ENCODE measurements at regions not wholly inside any gene's neighbourhood (a gene's known extent, or its start where the extent isn't known, plus 50 kb on each side); places are given as distances from the start of the nearest gene placed in this dataset.
A peak's percentile ranks its signal among the peaks of the same experiment; 100 is the strongest.

DNA sequence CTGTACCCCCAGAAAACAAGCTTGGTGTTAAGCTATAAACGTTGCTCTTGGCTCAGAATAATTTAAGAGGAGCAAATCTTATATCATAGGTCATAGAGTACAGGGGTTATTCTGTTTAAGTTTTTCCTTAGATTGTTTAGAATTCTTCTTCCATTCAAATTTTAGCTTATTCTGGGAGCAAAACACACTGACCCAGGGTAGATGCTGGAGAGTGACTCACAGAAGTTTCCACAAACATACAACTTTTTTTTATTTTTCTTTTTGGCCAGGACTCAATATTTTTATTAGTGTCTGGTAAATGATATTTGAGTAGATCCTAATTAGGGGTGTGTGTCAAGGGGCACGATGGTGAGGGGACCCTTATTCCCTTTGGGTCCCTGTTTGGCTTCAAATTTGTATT is 71.5 kb upstream of the PSME4 start:
- intact Hi-C loops (cut with micrococcal nuclease; ENCODE audit: unreplicated experiment) (no loop called here), in situ Hi-C loops (cut with MboI) (no loop called here)
- Histone ChIP-seq H3K9ac (ENCODE audit: control insufficient read depth, insufficient read depth, low read length) (no peak overlapping the region), H3K4me3 (no peak overlapping the region), H3K9me3 (replicated peaks; ENCODE audit: control insufficient read depth, insufficient read depth, low read length) (peaks cover 1% of the 10 kb centered on the region; the same call in 2 of the 3 replicates), H3K27ac (ENCODE audit: control insufficient read depth, insufficient read depth) (no peak overlapping the region), H4K20me1 (ENCODE audit: control insufficient read depth, insufficient read depth) (no peaks in the 10 kb centered on the region), H3K4me1 (ENCODE audit: control insufficient read depth, insufficient read depth, low read length) (no peaks in the 10 kb centered on the region), H3K4me2 (ENCODE audit: control insufficient read depth, insufficient read depth) (no peak overlapping the region), H3K36me3 (ENCODE audit: control insufficient read depth in 2 of 2, insufficient read depth in 2 of 2, low read length in 1 of 2) (no peaks in the 10 kb centered on the region), H3K79me2 (ENCODE audit: control insufficient read depth, insufficient read depth, low read length) (no peaks in the 10 kb centered on the region), H2AFZ (ENCODE audit: control insufficient read depth, low read depth, low read length) (no peak overlapping the region), H3K27me3 (replicated peaks in 1 of 2; ENCODE audit: control insufficient read depth in 2 of 2, insufficient read depth in 2 of 2, low read length in 1 of 2) (no peaks in the 10 kb centered on the region)
- SMC1A ChIA-PET (ENCODE audit: uncharacterized antibody, unreplicated experiment): no interaction called here
- no peak for ATAC-seq
- no TSS peak for BruUV-seq (replicated peaks)
- no peak for FAIRE-seq
- POLR2A ChIA-PET: no interaction called here
- DNase-seq (ENCODE audit: low read depth, low spot score): no peak
- WGBS (ENCODE audit: insufficient coverage, insufficient replicate concordance, low lambda C conversion rate, missing lambda C conversion rate): 16% methylated on average over 2 of the region's 2 CpGs
- RAD21 ChIA-PET (ENCODE audit: unreplicated experiment): no interaction called here
- no peak for TF ChIP-seq SIX5 (IDR thresholded peaks at IDR 0.05; ENCODE audit: low read depth, low read length, severe bottlenecking)
- CTCF ChIA-PET: no interaction called here

GRCh38 chr2:54041135-54041534 is 70.3 kb upstream of the PSME4 start:
- ChIA-PET POLR2A (no interaction called here), CTCF (no interaction called here), RAD21 (ENCODE audit: unreplicated experiment) (no interaction called here), SMC1A (ENCODE audit: uncharacterized antibody, unreplicated experiment) (no interaction called here)
- H3K36me3 ChIP-seq (ENCODE audit: control insufficient read depth in 2 of 2, insufficient read depth in 2 of 2, low read length in 1 of 2): no peaks in the 10 kb centered on the region
- TF ChIP-seq, protein P1, sequence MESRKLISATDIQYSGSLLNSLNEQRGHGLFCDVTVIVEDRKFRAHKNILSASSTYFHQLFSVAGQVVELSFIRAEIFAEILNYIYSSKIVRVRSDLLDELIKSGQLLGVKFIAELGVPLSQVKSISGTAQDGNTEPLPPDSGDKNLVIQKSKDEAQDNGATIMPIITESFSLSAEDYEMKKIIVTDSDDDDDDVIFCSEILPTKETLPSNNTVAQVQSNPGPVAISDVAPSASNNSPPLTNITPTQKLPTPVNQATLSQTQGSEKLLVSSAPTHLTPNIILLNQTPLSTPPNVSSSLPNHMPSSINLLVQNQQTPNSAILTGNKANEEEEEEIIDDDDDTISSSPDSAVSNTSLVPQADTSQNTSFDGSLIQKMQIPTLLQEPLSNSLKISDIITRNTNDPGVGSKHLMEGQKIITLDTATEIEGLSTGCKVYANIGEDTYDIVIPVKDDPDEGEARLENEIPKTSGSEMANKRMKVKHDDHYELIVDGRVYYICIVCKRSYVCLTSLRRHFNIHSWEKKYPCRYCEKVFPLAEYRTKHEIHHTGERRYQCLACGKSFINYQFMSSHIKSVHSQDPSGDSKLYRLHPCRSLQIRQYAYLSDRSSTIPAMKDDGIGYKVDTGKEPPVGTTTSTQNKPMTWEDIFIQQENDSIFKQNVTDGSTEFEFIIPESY (IDR thresholded peaks at IDR 0.05): no peak
- TF ChIP-seq SRF (IDR thresholded peaks at IDR 0.05; ENCODE audit: low read depth in 2 of 2, low read length in 2 of 2): 0 out of 4 replicates have a peak, but pooled peaks of 1 of the 2 experiments have one; percentile 25
- H3K4me3 ChIP-seq: no peak overlapping the region
- H2AFZ ChIP-seq (ENCODE audit: control insufficient read depth, low read depth, low read length): no peak overlapping the region
- H3K9me3 ChIP-seq (replicated peaks; ENCODE audit: control insufficient read depth, insufficient read depth, low read length): peaks cover 1% of the 10 kb centered on the region; the same call in 2 of the 3 replicates
- H3K4me2 ChIP-seq (ENCODE audit: control insufficient read depth, insufficient read depth): no peak overlapping the region
- in situ Hi-C loops (cut with MboI) (no loop called here), intact Hi-C loops (cut with micrococcal nuclease; ENCODE audit: unreplicated experiment) (no loop called here)
- H3K9ac ChIP-seq (ENCODE audit: control insufficient read depth, insufficient read depth, low read length): no peak overlapping the region
- WGBS (ENCODE audit: insufficient coverage, insufficient replicate concordance, low lambda C conversion rate, missing lambda C conversion rate): 78% methylated on average over 4 of the region's 4 CpGs
- H3K79me2 ChIP-seq (ENCODE audit: control insufficient read depth, insufficient read depth, low read length): no peaks in the 10 kb centered on the region
- DNase-seq (ENCODE audit: low read depth, low spot score) (no peak), ATAC-seq (no peak), FAIRE-seq (no peak)
- no peak overlapping the region for H3K27ac ChIP-seq (ENCODE audit: control insufficient read depth, insufficient read depth)
- no peaks in the 10 kb centered on the region for H3K27me3 ChIP-seq (replicated peaks in 1 of 2; ENCODE audit: control insufficient read depth in 2 of 2, insufficient read depth in 2 of 2, low read length in 1 of 2)
- no TSS peak for BruUV-seq (replicated peaks)
- no peaks in the 10 kb centered on the region for H3K4me1 ChIP-seq (ENCODE audit: control insufficient read depth, insufficient read depth, low read length)
- no peaks in the 10 kb centered on the region for H4K20me1 ChIP-seq (ENCODE audit: control insufficient read depth, insufficient read depth)
